ENCODE measurements at regions not wholly inside any gene's neighbourhood (a gene's known extent, or its start where the extent isn't known, plus 50 kb on each side); places are given as distances from the start of the nearest gene placed in this dataset.

DNA sequence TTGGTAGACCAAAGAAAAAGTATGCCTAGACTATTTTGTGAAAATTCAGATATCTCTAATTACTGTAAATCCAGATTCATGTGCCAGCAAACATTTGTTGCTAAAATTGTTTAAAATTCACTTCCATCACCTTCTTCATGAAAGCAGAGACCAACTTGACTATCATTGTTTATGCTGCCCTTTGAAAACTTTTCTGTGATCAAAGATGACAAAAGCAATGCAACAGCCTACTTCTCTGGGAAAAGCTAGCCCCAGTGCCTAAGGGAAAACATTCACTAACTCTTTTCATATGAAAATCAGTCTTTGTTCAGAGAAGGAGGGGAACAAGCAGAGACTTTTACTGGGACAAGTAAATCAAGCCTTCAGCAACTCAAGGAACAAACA is 178.0 kb upstream of the P2RY1 start (continued):
- TF ChIP-seq, protein P1, sequence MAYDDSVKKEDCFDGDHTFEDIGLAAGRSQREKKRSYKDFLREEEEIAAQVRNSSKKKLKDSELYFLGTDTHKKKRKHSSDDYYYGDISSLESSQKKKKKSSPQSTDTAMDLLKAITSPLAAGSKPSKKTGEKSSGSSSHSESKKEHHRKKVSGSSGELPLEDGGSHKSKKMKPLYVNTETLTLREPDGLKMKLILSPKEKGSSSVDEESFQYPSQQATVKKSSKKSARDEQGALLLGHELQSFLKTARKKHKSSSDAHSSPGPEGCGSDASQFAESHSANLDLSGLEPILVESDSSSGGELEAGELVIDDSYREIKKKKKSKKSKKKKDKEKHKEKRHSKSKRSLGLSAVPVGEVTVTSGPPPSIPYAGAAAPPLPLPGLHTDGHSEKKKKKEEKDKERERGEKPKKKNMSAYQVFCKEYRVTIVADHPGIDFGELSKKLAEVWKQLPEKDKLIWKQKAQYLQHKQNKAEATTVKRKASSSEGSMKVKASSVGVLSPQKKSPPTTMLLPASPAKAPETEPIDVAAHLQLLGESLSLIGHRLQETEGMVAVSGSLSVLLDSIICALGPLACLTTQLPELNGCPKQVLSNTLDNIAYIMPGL (CRISPR knock-in tag; IDR thresholded peaks at IDR 0.05; ENCODE audit: borderline replicate concordance): no peak
- TF ChIP-seq FOSB (CRISPR knock-in tag; IDR thresholded peaks at IDR 0.05): no peak

DNA sequence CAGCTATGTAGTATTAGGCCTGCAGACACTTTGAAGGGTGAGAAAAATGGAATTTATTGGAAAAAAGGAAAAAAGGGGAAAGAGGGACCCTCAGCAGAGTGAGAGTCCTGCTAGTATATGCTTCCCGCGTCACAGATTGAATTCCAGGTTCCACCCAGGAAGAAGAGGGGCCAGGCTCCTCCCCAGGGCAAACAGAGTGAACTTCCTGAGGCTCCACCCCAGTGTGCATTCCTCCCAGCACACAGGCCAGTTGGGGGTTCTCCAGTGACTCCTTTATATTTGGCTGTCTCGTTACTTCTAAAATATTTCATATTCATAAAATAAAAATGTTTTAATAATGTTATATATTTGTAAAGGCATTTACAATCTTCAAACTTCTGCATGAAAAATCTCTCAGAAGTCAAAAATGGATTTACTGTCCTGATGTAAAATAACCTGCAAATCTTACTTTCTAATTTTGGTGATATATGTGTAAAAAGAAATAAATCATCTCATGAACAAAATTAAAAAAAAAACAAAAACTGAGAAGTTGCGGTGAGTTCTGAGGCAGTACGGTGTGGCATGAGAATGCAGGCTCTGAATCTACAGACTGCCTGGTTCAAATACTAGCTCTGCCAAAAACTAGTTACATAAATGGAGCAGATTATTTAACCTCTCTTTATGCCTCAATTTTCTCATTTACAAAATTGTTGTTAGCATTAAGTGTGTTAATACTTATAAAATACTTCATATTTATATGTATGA is 175.8 kb upstream of the P2RY1 start:
- FAIRE-seq (no peak), DNase-seq (ENCODE audit: low read depth in 1 of 2, low spot score in 1 of 2) (no peak), ATAC-seq (no peak)
- ChIA-PET POLR2A (no interaction called here), CTCF (no interaction called here)
- 49% methylated on average over 5 of the region's 5 CpGs for WGBS (ENCODE audit: missing lambda C conversion rate)
- H3K9me3 ChIP-seq: no peaks in the 10 kb centered on the region
- no peak overlapping the region for H3K4me2 ChIP-seq
- no peak overlapping the region for H3K27ac ChIP-seq
- TF ChIP-seq ZC3H11A (IDR thresholded peaks at IDR 0.05) (no peak), SMC3 (IDR thresholded peaks at IDR 0.05) (no peak), ZFP36 (IDR thresholded peaks at IDR 0.05; ENCODE audit: borderline replicate concordance, partially characterized antibody) (no peak), MAFK (IDR thresholded peaks at IDR 0.05; ENCODE audit: partially characterized antibody) (no peak), ESRRA (IDR thresholded peaks at IDR 0.05; ENCODE audit: borderline replicate concordance, low read length) (no peak), JUN (IDR thresholded peaks at IDR 0.05) (no peak), POLR2A (IDR thresholded peaks at IDR 0.05; ENCODE audit: low read length) (no peak), CHD2 (IDR thresholded peaks at IDR 0.05; ENCODE audit: low read length, partially characterized antibody) (no peak), KDM5A (IDR thresholded peaks at IDR 0.05) (no peak), CBX8 (IDR thresholded peaks at IDR 0.05) (no peak), PHF8 (IDR thresholded peaks at IDR 0.05; ENCODE audit: borderline replicate concordance, low read depth) (no peak), RCOR1 (IDR thresholded peaks at IDR 0.05; ENCODE audit: low read depth, low read length) (no peak), FOSB (CRISPR knock-in tag; IDR thresholded peaks at IDR 0.05) (no peak), SREBF2 (IDR thresholded peaks at IDR 0.05) (no peak), CBX2 (IDR thresholded peaks at IDR 0.05; ENCODE audit: borderline replicate concordance, low read depth) (no peak), KDM1A (IDR thresholded peaks at IDR 0.05; ENCODE audit: low read depth) (no peak), CEBPB (IDR thresholded peaks at IDR 0.05) (no peak)
- TF ChIP-seq, protein P2, sequence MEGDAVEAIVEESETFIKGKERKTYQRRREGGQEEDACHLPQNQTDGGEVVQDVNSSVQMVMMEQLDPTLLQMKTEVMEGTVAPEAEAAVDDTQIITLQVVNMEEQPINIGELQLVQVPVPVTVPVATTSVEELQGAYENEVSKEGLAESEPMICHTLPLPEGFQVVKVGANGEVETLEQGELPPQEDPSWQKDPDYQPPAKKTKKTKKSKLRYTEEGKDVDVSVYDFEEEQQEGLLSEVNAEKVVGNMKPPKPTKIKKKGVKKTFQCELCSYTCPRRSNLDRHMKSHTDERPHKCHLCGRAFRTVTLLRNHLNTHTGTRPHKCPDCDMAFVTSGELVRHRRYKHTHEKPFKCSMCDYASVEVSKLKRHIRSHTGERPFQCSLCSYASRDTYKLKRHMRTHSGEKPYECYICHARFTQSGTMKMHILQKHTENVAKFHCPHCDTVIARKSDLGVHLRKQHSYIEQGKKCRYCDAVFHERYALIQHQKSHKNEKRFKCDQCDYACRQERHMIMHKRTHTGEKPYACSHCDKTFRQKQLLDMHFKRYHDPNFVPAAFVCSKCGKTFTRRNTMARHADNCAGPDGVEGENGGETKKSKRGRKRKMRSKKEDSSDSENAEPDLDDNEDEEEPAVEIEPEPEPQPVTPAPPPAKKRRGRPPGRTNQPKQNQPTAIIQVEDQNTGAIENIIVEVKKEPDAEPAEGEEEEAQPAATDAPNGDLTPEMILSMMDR (IDR thresholded peaks at IDR 0.05): no peak
- TF ChIP-seq, protein P1 (CRISPR knock-in tag; IDR thresholded peaks at IDR 0.05; ENCODE audit: borderline replicate concordance): no peak
- no peaks in the 10 kb centered on the region for H3K4me1 ChIP-seq
- no peak overlapping the region for H3K4me3 ChIP-seq

DNA sequence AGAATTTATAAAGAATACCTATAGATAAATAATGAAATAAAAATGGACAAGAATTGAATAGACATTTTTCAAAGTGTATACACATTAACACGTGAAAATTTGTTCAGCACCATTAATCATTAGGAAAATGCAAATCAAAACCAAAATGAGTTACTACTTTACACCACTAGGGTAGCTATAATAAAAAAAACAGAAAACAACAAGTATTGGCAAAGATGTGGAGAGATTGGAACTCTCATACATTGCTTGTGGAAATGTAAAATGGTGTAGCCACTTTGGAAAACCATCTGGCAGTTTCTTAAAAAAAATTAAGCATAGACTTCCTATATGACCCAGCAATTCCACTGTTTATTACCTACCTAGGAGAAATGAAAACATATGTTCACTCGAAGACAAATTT is 172.8 kb upstream of the P2RY1 start:
- 5% methylated on average over 2 of the region's 2 CpGs for WGBS (ENCODE audit: missing lambda C conversion rate)
- Histone ChIP-seq H3K27ac (no peak overlapping the region), H3K9me3 (no peaks in the 10 kb centered on the region), H3K4me2 (no peak overlapping the region), H3K4me1 (no peaks in the 10 kb centered on the region), H3K4me3 (no peak overlapping the region)
- ChIA-PET POLR2A (no interaction called here), CTCF (no interaction called here)
- DNase-seq (ENCODE audit: low read depth in 1 of 2, low spot score in 1 of 2) (no peak), FAIRE-seq (no peak), ATAC-seq (no peak)
- TF ChIP-seq RAD21 (conservative IDR thresholded peaks at IDR 0.05 in 1 of 2, IDR thresholded peaks at IDR 0.05 in 1 of 2): no peak
- TF ChIP-seq MAFK (IDR thresholded peaks at IDR 0.05; ENCODE audit: partially characterized antibody): no peak
- no peak for TF ChIP-seq TFCP2L1 (CRISPR knock-in tag; IDR thresholded peaks at IDR 0.05)
- TF ChIP-seq HDAC2 (IDR thresholded peaks at IDR 0.05): no peak
- TF ChIP-seq EP300 (IDR thresholded peaks at IDR 0.05): no peak
- TF ChIP-seq, protein P2 (IDR thresholded peaks at IDR 0.05): no peak
- TF ChIP-seq CHD4 (IDR thresholded peaks at IDR 0.05; ENCODE audit: borderline replicate concordance): no peak
- TF ChIP-seq ZC3H11A (IDR thresholded peaks at IDR 0.05): no peak
- TF ChIP-seq POLR2A (IDR thresholded peaks at IDR 0.05; ENCODE audit: low read length): no peak
- TF ChIP-seq EHF (CRISPR knock-in tag; IDR thresholded peaks at IDR 0.05): no peak
- TF ChIP-seq JUN (IDR thresholded peaks at IDR 0.05): no peak
- TF ChIP-seq TP53 (CRISPR knock-in tag; IDR thresholded peaks at IDR 0.05): no peak
- TF ChIP-seq ZFP36 (IDR thresholded peaks at IDR 0.05; ENCODE audit: borderline replicate concordance, partially characterized antibody): no peak
- TF ChIP-seq, protein P3, sequence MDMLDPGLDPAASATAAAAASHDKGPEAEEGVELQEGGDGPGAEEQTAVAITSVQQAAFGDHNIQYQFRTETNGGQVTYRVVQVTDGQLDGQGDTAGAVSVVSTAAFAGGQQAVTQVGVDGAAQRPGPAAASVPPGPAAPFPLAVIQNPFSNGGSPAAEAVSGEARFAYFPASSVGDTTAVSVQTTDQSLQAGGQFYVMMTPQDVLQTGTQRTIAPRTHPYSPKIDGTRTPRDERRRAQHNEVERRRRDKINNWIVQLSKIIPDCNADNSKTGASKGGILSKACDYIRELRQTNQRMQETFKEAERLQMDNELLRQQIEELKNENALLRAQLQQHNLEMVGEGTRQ (IDR thresholded peaks at IDR 0.05): no peak
- TF ChIP-seq ZNF302 (CRISPR knock-in tag; IDR thresholded peaks at IDR 0.05): no peak

Data from A549 (cell line).